ENCODE measurements at regions not wholly inside any gene's neighbourhood (a gene's known extent, or its start where the extent isn't known, plus 50 kb on each side); places are given as distances from the start of the nearest gene placed in this dataset.

DNA sequence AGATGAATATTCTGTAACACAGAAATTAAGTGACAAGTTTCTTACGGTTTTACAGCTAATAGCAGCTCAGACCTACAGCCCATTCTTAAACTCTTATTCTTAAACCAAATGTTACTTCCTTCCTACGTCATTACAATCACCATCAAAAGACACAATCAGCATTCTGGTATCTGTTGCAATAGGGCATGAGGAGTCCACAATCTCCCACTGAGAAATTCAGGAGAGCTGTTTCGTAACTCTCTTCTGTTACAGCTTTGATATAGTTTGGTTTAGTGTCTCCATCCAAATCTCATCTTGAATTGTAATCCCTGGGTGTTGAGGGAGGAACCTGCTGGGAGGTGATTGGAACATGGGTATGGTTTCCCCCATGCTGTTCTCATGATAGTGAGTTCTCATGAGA lies 163.4 kb downstream of the GAS1 start:
- Histone ChIP-seq H3K79me2 (ENCODE audit: control insufficient read depth, insufficient read depth, low read length) (no peaks in the 10 kb centered on the region), H3K36me3 (ENCODE audit: control insufficient read depth, insufficient read depth, low read length) (no peaks in the 10 kb centered on the region), H3K4me3 (no peak overlapping the region), H3K9me3 (replicated peaks; ENCODE audit: control insufficient read depth, insufficient read depth, low read depth, low read length) (no peaks in the 10 kb centered on the region), H3K9me1 (ENCODE audit: control insufficient read depth, insufficient read depth, low read length) (no peaks in the 10 kb centered on the region), H4K20me1 (replicated peaks; ENCODE audit: control insufficient read depth, insufficient read depth, low read length) (no peaks in the 10 kb centered on the region), H3K9ac (ENCODE audit: insufficient read depth in 1 of 2, low read depth in 2 of 2, low read length in 2 of 2) (no peak overlapping the region), H3K4me2 (ENCODE audit: insufficient read depth, low read length) (no peak overlapping the region), H2AFZ (ENCODE audit: low read depth, low read length) (no peak overlapping the region), H3K4me1 (replicated peaks in 1 of 2; ENCODE audit: control insufficient read depth in 2 of 2, insufficient read depth in 2 of 2, low read length in 2 of 2) (no peaks in the 10 kb centered on the region), H3K27ac (ENCODE audit: extremely low read depth, low read depth, low read length) (no peak overlapping the region), H3K27me3 (ENCODE audit: control insufficient read depth in 2 of 2, insufficient read depth in 2 of 2, low read length in 2 of 2) (peaks cover 0 to 3% of the 10 kb centered on the region in 2 experiments; a peak in 1 of 5 replicates)
- no peak for ATAC-seq
- TF ChIP-seq NFIC (IDR thresholded peaks at IDR 0.05) = no peak
- TF ChIP-seq SP1 (CRISPR knock-in tag; IDR thresholded peaks at IDR 0.05) = no peak
- TF ChIP-seq ZFP30 (CRISPR knock-in tag; IDR thresholded peaks at IDR 0.05; ENCODE audit: borderline replicate concordance) = no peak
- no peak for TF ChIP-seq TFAM (CRISPR knock-in tag; conservative IDR thresholded peaks at IDR 0.05)
- TF ChIP-seq TSC22D4 (tag; IDR thresholded peaks at IDR 0.05) = no peak
- TF ChIP-seq, protein P1, sequence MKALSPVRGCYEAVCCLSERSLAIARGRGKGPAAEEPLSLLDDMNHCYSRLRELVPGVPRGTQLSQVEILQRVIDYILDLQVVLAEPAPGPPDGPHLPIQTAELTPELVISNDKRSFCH (CRISPR knock-in tag; IDR thresholded peaks at IDR 0.05) = no peak
- TF ChIP-seq, protein P1 (tag; IDR thresholded peaks at IDR 0.05) = no peak
- no peak for TF ChIP-seq NBN (IDR thresholded peaks at IDR 0.05; ENCODE audit: low read depth)
- no peak for TF ChIP-seq NCOR1 (IDR thresholded peaks at IDR 0.05)
- no peak for DNase-seq (ENCODE audit: extremely low read depth in 1 of 4, low spot score in 3 of 4)
- in situ Hi-C loops (cut with MboI) (no loop called here), intact Hi-C loops (cut with micrococcal nuclease) (no loop called here)
- WGBS (ENCODE audit: insufficient coverage, low coverage, missing lambda C conversion rate) = 0% methylated on average over 3 of the region's 3 CpGs
- BruUV-seq (replicated peaks) = no TSS peak
- CTCF ChIA-PET (ENCODE audit: low intra/inter-chr PET ratio) = no interaction called here
- no peak for FAIRE-seq
- POLR2A ChIA-PET = no interaction called here

All from K562 (cell line).